Testis (tissue), 2 donors: ENCODE measurements at regions not wholly inside any gene's neighbourhood (a gene's known extent, or its start where the extent isn't known, plus 50 kb on each side); places are given as distances from the start of the nearest gene placed in this dataset.

ENCODE experiments used
- DNase-seq: peaks from one replicate; pipeline ENCODE4 v3.0.0-alpha.2; 2019
- H3K27ac ChIP-seq, 2 donors: fragments of 200-600 bp; sonication (generic); one replicate each; pipeline ENCODE4 v1.5.1; 2019
- H3K27me3 ChIP-seq: fragments of 200-600 bp; sonication (generic); one replicate; pipeline ENCODE4 v1.5.1; 2019
- H3K36me3 ChIP-seq: fragments of 200-600 bp; sonication (generic); one replicate; pipeline ENCODE4 v1.5.1; 2017; ENCODE audit warnings: low read depth; ENCODE audit errors: missing control alignments
- H3K4me1 ChIP-seq: fragments of 200-600 bp; sonication (generic); one replicate; pipeline ENCODE4 v1.5.1; 2019
- H3K4me3 ChIP-seq, 2 donors: fragments of 200-600 bp; sonication (generic); one replicate each; pipeline ENCODE4 v1.5.1; 2017 to 2019
- H3K9me3 ChIP-seq: fragments of 200-600 bp; sonication (generic); one replicate; pipeline ENCODE4 v1.5.1; 2017
- CTCF ChIP-seq, 3 experiments: fragments of 450-650 bp in 2 of 3; fragments of 200-600 bp in 1 of 3; sonication (generic) in 1 of 3; IDR thresholded peaks; one replicate each; pipeline ENCODE4 v1.5.1; 2016 to 2019; ENCODE audit warnings: antibody characterized with exemption in 3 of 3, mild to moderate bottlenecking in 2 of 3, moderate library complexity in 1 of 3
- POLR2A ChIP-seq: fragments of 450-650 bp; IDR thresholded peaks from one replicate; pipeline ENCODE4 v1.6.1; 2017; ENCODE audit warnings: antibody characterized with exemption, mild to moderate bottlenecking, moderate library complexity
- WGBS, 2 donors: methylation state at CpG; one replicate each; pipeline ENCODE4 v1.1.5; 2018; 5-methylcytosine and 5-hydroxymethylcytosine counted together
- intact Hi-C: fragments of 100-400 bp; cut with DNase I; formaldehyde crosslinking; loops from one replicate; pipeline ENCODE4 v1.15.1; 2023; ENCODE audit warnings: low total_unique reads

GRCh38 chr2:236632295-236633218 is 62.9 kb downstream of the ACKR3 start:
- Histone ChIP-seq H3K9me3 (no peaks in the 10 kb centered on the region), H3K4me1 (peaks cover 10% of the 10 kb centered on the region), H3K4me3 (no peak overlapping the region), H3K27ac (no peak overlapping the region), H3K36me3 (no peaks in the 10 kb centered on the region), H3K27me3 (no peaks in the 10 kb centered on the region)
- no peak for DNase-seq
- intact Hi-C loops = no loop called here
- TF ChIP-seq POLR2A = no peak
- TF ChIP-seq CTCF (IDR thresholded peaks at IDR 0.05) = no peak
- 88 to 93% methylated on average over 11 of the region's 11 CpGs for WGBS, 2 donors

DNA sequence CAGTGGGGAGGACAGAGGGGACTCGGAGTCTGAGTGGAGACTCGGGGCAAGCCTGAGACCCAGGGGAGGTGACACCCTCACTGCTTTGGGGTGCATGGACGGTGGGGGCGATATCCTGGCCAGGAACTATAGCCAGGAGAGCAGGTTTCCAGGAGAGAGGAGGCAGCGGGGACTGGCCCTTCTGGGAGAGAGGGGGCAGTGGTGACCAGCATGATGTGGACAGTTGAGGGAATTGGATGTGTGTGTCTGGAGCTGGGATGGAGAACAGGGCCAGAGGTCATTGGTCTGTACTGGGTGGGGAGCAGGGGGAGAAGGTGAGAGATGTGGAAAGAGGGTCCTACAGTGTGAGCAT is 63.6 kb downstream of the ACKR3 start:
- no peak for TF ChIP-seq POLR2A
- TF ChIP-seq CTCF (IDR thresholded peaks at IDR 0.05) = no peak
- H3K36me3 ChIP-seq = no peaks in the 10 kb centered on the region
- H3K9me3 ChIP-seq = no peaks in the 10 kb centered on the region
- intact Hi-C loops = no loop called here
- no peak overlapping the region for H3K27ac ChIP-seq
- no peaks in the 10 kb centered on the region for H3K27me3 ChIP-seq
- no peak for DNase-seq
- peaks cover 10% of the 10 kb centered on the region for H3K4me1 ChIP-seq
- WGBS, 2 donors = 75 to 94% methylated on average over 5 of the region's 5 CpGs
- H3K4me3 ChIP-seq = no peak overlapping the region

DNA sequence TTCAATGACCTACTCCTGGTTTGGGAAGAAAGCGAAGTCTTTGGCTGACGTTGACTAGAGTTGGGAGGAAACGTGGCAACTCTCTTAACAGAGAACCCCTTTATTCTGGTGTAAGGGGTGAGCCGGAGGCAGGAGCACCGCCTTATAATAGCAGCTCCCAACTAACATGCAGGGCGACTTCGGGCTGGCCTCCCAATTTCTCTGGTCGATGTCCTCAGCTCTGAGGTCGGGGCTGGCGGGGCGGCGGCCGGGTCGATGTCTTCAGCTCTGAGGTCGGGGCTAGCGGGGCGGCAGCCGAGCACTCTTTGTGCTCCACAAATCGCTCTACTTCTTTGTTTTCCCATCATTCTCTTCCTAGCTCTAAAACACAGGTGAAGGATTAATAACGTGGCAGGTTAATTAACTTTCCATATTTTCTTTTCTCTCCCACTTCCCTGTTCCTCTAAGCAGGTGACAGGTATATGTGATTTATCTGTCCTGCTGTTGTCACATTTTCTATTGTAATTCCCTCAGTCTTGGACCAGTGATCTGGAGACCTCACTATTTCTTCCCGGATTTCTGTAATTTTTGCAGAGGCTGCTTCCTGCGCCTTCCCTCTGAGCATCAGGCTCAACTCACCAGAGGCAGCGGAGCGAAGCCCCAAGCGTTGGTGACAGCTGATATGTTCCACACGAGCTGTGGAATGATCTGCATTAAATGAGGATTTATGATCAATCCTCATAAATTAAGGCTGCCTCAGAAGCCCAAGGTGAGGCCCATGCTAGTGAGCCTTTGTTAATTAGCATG is 64.3 kb downstream of the ACKR3 start:
- peak; percentile 11 for DNase-seq
- TF ChIP-seq CTCF (IDR thresholded peaks at IDR 0.05) (no peak), POLR2A (no peak)
- Histone ChIP-seq H3K4me3 (no peak overlapping the region), H3K36me3 (no peaks in the 10 kb centered on the region), H3K4me1 (peaks cover 10% of the 10 kb centered on the region), H3K27me3 (no peaks in the 10 kb centered on the region), H3K27ac (no peak overlapping the region), H3K9me3 (no peaks in the 10 kb centered on the region)
- 84 to 92% methylated on average over 26 of the region's 26 CpGs for WGBS, 2 donors
- intact Hi-C loops = no loop called here

GRCh38 chr2:236636261-236636660 is 66.6 kb downstream of the ACKR3 start:
- no peaks in the 10 kb centered on the region for H3K9me3 ChIP-seq
- peak; percentile 2 for DNase-seq
- H3K4me3 ChIP-seq = no peak overlapping the region
- H3K36me3 ChIP-seq = no peaks in the 10 kb centered on the region
- no peak for TF ChIP-seq POLR2A
- TF ChIP-seq CTCF (IDR thresholded peaks at IDR 0.05) = no peak
- no peak overlapping the region for H3K27ac ChIP-seq
- no peaks in the 10 kb centered on the region for H3K27me3 ChIP-seq
- 89 to 91% methylated on average over 7 of the region's 7 CpGs for WGBS, 2 donors
- intact Hi-C loops = no loop called here
- peaks cover 2% of the 10 kb centered on the region for H3K4me1 ChIP-seq
